Fibroblast of peridontal ligament (primary cell): ENCODE measurements at regions not wholly inside any gene's neighbourhood (a gene's known extent, or its start where the extent isn't known, plus 50 kb on each side); places are given as distances from the start of the nearest gene placed in this dataset.

Experiments used
- DNase-seq: peaks from one replicate; pipeline ENCODE4 v3.0.0-alpha.2; 2010; ENCODE audit errors: extremely low read depth

DNA sequence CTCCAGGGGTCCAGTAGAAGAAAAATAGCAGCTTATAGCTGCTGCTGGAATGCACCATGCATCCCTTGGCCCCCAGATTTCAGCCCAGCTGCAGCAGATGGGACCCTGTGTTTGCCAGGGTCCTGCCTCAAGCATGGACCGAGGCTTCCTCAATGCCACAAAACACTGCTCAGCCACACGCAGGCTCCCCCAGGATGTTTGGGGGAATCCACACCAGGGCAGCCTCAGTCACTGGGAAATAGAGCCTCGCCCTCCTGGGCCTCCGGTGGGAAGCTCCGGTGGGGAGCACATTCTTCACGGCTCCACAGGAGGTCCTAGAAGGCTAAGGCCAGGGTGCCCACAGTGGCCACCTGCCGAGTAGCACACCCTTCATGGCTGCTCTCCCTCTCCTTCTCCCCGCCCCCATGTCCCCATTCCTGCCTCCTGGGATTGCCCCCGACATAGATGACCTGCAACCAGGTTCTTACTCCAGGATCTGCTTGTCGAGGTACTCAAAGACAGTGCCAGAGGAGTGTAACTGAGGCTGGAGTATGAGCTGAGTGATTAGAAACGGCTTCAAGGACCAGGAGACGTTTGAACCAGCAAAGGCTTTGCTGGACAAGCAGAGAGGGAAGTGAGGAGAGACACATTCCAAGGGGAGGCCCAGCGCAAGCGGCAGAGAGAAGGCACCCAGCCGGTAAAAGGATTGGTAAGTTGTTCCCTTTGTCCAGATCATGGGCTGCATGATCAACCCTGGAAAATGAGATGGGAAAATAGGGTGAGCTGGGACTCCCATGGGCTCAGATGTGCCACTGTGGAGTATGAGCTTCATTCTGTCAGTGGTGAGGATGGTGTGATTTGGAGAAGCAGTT is 110.7 kb upstream of the UQCRFS1 start:
- DNase-seq = no peak

DNA sequence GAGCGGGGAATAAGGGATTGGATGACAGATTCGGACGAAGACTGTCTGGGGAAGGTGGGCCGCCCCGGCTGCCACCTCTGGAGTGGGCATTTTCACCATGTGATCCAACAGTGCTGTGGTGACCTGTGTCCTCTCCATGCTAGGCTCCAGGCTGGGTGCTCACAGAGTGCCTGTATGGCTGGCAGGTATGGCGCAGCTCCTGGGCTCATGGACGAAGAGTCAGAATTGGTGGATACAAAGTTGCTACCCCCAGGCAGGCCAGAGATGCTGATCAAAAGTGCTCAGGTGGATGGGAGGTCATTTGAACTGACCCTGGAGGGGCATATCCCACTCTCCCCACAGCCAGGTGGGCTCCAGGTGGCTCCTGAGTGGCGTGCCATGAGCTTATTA is 111.3 kb upstream of the UQCRFS1 start:
- DNase-seq = no peak

DNA sequence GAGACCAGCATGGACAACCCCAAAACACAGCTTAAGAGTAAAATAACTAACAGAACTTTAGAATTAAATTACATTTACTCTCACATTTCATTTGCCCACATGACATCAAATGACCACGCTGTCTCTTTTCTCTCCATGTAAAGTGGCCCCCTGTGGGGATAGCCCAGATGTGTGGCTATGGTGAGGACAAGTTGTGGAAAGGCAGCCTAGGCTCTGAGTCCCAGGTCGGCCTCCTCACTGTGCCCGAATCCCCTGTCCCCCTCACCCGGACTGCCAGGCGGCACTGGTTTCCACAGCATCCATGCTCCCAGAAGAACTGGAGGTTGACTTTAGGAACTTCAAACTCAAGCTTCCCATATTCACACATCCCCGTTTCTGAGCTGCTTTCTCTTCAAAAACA is 111.8 kb upstream of the UQCRFS1 start:
- no peak for DNase-seq

DNA sequence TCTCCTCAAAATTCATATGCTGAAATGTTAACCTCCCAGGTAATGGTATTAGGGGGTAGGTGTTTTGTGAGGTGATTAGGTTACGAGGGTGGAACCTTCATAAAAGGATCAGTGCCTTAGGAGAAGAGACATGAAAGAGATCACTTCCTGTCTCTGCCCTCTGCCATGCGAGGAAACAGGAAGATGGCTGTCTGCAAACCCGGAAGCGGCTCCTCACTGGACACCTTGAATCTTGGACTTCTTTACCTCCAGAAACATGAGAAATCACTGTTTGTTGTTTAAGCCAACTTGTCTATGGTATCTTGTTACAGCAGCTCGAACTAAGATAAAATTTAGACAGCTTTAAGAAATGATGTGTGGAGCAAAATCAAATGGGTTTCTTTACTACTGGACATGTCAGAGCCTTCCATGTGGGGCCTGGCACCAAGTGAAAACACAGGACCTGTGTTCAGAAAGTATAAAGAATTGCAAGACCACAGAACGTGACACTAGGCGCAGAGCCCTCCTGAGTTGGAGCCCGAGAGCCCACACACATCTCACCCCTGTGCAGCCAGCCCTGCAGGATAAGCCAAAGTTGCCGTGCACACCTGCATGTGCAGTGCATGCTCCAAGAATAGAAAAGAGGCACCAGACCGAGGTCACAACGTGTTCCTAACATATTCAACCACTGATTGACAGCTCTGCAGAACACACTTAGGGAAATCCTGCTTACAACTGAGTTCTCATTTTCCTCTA is 112.5 kb upstream of the UQCRFS1 start:
- no peak for DNase-seq

DNA sequence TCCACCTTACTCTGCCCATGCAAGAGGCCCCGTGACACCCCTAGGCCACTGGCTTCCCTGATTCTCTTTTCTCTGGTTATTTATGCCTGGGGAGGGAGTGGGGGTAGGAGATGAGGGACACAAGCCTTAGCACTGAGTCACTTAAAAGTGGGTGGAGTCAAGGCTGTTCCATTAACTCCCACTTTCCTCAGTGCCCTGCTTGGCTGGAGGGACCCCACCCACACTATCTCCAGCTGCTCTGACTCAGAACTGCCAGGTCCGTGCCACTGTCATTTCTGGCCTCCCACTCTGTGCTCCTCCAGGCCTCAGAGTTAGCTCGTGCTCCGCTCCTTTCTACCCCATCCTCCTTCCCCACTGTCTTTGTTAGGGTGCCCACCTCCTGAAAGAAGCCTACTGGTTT is 113.4 kb upstream of the UQCRFS1 start:
- DNase-seq = no peak

DNA sequence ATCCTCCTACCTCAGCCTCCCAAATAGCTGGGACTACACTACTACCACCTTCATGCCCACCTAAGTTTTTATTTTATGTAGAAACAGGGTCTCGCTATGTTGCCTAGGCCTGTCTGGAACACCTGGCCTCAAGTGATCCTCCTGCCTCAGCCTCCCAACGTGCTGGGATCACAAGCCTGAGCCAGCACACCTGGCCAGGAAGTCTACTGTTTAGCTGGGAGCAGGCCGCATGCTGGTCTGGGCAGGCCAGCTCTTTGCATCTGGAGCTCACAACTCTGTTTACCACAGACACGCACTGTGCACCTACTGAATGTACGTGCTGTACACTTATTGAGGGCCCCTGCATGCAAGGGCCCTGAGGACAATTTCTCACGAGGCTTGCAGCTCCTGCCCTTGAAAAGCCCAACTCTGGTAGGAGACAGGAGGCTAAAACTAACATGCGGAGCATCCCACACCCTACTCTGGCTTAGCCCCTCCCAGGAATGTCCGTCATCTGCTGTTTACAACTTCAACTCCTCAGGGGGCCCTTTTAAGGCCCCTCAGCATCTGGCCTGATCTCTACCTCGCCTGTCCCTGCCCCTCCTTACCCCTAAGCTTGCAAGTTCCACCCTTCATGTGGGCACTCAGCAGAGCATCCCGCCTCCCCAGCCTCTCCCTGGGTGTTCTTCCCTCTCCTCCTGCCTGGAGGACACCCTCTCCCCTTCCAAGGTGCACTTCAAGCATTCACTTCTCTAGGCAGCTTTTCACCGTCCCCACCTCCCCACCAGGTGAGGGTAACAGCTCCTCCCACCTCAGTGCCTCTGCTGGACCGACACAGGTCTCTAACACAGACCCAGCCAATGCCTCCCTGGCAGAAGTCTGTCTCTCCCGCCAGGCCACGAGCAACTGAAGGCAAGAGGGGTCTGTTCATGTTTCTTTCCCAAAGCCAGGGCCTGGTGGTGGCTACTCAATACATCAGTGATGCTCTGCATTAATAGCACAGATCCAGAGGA is 114.2 kb upstream of the UQCRFS1 start:
- no peak for DNase-seq

DNA sequence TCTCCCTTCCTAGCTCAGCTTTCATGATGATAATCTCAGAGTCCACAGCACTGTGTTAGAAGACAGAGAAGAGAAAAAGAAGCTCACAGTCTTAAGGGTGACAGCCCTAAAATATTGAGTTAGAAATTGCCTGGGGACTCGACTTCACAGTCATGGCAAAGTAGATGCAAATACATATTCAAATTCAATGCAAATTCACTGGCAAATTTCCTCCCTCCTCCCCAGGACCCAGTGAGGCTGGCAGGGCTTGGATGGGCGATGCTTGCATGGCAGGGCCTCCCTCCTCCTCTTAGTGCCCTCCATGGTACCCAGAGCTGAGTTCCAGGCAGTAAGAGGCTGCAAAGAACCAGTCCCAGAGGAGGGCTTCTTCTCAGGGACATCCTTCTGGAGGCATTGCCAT is 115.6 kb upstream of the UQCRFS1 start:
- no peak for DNase-seq

DNA sequence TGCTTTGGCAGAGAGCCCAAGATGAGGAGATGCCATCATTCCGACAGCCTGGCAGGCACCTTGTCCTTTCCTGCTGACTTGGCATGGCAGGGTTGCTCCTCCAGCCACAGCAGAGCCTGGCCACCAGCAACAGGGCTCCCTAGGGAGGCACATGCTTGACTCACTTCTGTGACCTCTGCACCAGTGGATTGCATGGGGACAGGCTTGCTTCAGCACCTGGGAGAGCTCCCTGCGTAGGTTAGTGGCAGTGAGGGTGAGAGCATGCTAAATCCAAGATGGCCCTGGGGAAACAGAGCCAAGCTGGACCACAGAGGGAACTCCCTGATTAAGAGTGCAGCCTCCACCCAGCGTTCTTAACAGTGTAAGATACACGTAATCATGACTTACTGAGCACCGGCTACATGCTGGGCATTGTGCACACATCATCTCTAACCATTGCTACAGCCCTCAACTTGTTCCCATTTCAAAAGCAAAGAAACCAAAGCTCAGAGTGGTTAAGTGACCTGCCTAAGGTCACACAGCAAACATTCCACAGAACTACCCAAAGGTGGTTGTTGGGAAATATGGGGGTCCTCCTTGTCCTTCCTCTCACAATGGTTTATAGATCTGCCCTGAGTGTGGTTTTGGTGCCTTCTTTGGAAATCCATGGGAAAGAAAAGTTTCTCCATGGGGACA is 116.6 kb upstream of the UQCRFS1 start:
- DNase-seq = no peak

DNA sequence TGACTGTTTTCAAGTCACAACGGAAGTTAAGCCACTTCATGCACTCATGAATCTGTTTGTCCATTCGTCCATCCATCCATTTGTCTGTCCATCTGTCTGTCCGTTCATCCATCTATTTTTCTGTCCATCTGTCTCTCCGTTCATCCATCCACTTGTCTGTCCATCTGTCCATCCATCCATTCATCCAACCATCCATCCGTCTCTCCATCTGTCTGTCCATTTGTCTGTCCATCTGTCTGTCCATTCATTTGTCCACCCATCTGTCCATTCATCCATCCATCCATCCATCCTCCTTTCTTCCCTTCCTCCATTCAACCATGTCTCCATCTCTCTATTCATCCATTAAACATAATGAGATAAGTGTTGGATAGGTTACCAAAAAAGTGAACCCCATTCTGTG is 123.5 kb upstream of the UQCRFS1 start:
- DNase-seq = no peak

DNA sequence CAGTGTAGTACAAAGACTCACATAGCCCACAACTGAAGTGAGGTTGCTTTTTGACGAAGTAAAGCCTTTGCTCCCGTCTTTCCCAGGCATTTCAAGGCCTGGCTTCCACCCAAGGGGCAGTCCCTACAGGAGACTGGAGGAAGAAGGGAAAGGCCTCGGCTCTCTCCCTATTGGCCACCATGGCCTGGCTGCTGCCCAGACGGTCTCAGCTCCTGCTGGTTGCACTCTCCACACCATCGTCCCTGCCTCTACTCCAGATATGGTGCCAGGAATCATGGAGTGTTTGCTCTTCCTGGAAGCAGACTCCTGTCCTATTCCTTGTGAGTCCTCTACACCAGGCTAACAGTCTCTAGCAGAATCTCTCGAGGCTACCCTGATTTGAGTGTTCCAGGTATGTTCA is 124.1 kb upstream of the UQCRFS1 start:
- no peak for DNase-seq

DNA sequence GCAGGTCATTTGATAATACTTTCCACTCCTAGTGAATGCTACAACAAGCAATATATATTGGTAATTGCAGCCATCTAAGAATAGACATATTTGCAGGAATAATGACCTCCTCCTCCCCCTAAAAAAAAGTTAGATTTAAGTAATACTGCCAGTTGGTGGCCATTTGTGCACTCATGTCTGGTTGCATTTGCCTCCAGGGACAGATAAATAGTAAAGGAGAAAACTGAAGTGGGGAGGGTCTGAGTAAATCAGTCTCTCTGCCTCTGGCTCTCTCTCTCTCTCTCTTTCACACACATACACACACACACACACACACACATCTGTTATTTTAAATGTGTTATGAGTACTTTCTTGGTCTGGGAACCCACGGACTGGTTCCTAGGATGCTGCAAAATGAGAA is 125.5 kb upstream of the UQCRFS1 start:
- no peak for DNase-seq

DNA sequence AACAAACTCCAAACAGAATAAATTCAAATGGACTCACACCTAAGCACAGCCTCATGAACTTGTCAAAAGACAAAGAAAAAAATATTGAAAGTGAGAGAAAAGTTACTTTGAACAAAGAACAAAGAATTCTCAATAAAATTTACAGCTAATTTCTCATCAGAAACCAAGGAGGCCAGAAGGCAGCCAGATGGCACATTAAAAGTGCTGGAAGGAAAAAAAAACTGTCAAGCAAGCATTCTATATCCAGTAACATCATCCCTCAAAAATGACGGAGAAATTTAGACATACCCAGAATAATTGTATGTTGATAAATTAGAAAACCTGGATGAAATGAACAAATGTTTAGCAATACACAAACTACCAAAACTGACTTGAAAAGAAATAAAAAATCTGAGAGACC is 129.8 kb upstream of the UQCRFS1 start:
- no peak for DNase-seq

DNA sequence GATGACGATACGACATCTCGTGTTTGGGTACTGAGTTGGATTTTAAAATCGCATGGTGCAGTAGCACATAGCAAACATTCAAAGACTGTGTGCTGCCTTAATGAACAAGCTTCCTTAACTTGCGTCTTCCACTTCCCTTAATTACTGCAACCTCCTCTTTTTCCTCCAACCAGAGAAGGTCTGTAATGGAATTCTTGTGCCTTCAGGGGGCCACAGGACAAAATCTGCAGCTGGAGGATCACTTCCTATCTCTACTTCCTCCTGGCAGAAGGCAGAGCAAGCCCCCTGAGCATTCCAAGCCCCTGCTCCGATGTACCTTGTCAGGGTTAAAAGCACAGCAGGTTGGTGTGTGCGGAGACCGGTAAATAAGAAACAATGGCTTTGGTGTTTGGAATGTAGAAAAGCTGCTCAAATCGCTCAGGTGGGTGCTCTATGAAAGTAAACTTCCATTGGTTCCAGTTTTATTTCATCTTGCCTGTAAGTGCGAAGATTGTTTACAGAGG is 151.3 kb upstream of the UQCRFS1 start:
- no peak for DNase-seq

DNA sequence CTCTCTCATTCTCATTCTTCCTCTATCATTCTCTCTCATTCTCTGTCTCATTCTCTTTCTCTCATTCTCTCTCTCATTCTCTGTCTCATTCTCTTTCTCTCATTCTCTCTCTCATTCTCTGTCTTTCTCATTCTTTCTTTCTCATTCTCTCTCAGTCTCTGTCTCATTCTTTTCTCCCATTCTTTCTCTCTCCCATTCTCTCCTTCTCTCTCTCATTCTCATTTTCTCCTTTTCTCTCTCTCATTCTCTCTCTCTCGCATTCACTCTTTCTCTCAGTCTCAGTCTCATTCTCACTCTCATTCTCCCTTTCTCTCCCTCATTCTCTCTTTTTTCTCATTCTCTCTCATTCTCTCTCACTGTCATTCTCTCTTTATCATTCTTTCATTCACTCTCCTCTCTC is 152.0 kb upstream of the UQCRFS1 start:
- no peak for DNase-seq

DNA sequence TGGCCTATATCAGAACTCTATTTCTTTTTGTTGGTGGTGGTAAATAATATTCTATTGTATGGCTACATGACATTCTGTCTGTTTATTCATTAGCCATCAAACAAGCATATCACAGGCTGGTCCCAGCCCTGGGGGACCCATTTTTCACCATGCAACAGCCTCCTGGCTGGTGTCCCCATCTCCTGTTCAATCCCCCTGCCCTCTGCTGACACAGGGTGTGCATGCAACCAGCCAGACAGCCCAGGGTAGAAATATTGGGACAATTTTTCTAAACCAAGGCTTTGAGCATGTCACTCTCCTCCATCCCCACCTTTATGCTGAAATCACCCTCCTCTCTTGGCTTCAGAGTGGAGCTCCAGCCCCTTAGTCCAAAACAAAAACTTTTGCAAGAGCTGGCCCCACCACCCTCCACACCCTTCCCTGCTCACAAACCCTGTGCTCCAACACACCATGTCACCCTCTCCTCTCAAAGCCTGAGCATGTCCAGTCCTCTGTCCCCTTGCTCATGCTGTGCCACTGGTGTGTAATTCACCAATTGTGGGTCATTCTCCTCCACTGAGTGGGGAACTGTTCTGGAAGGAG is 153.0 kb upstream of the UQCRFS1 start:
- DNase-seq = no peak

DNA sequence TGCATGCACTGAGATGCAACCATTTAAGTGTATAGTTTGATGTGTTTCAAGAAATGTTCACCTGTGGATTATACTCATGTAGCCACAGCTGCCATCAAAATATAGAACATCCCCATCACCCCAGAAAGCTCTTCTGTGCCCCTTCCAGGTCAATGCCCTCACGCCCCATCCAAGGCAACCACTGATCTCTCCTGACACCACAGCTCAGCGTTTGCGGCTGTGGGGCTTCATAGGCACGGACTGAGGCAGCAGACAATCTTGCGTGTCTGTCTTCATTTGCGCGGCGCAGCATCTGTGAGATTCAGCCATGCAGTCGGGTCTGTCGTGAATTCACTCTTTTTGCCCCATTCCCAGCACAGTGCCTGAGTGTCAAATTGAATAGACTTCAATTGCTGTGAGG is 153.8 kb upstream of the UQCRFS1 start:
- no peak for DNase-seq

DNA sequence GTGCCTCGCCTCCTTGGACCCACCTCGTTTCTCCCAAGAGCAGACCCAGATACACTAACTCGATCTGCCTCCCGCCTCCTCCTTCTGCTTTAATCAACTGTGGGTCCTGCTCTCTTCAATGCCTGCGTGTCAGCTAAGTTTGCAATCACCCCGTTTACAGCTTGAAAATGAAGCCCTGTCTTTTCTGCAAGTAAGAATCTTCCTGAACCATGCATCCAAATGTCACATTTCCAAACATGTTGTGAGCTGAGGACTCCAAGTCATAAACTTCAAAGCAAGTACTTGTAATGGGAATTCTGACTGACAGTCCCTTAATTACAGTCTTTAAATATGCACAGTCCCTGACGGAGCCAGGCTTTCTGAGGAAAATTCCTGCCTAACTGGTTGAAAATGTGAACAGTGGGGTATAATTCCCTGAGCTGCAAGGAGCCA is 154.9 kb upstream of the UQCRFS1 start:
- no peak for DNase-seq

DNA sequence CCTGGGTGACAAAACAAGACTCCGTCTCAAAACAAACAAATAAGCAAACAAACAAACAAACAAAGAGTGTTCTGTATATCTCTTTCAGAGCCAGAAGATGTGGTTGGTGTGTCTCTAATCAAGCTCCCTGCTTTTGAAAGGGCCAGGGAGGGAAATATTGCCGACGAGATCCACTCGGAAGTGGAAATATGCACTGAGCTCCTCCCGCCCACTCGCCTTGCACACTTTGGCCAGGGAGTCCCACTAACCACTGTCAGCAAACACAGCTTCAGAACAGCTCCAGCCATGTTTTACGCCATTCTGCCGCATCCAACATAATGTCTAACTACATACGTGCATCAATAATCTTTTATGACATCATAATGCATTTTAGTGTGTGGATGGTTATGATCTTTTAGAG is 155.5 kb upstream of the VSTM2B start:
- no peak for DNase-seq

DNA sequence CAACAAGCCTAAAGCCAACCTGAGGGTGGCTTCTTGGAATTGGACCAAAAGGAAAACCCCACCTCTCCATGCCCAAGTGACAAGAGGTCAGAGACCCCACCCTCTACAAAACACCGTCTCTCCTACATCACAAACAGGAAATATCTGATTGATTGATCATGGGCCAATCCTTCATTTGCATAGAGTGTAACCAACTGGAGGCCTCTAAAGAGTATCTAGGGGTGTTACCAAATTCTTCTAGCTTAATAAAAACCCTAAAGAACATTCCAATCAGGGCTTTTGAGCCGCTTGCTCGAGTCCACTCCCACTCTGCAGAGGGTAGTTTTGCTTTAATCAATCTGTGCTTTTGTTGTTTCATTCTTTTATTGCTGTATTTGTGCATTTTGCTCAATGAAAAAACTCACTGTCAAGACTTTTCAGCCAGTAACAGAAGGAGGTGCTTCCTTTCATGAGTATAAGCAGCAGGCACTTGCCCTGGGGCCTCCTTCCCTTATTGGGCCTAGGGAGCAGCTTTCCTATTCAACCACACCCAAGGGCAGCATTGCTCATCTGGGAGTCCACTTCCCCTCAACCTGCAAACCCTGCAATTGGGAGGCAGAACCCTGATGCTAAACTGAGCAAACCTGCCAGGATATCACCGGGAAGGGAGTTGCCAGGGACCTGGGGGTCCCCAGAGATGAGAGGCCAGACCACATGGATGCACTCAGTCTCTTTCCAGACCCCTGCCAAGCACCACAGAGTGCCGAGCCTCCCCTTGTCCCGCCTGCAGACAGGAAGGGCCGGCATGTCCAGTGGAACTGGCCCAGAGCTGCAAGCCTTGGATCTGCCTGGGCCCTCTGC is 154.3 kb upstream of the VSTM2B start:
- DNase-seq = no peak

DNA sequence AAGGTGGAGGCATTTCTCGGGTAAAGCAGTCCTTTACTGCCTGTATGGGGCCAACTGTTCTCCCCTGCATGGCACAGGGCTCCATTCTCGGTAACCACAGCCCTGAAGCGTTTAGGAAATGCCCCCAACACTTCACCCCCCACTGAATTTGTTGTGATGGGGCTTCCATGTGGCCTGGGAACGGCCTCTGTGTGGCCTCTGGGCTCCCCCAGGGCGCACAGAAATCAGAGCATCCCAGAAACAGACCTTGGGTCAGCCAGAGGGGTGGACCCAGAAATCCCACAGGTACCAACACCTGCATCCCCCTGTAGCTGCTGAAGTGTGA is 153.7 kb upstream of the VSTM2B start:
- DNase-seq = no peak
